GM12878 (cell line): ENCODE measurements at regions not wholly inside any gene's neighbourhood (a gene's known extent, or its start where the extent isn't known, plus 50 kb on each side); places are given as distances from the start of the nearest gene placed in this dataset.

Experiments used
- CHD2 ChIP-seq: IDR thresholded peaks from 2 replicates; pipeline ENCODE4 v1.6.1; 2011; ENCODE audit warnings: low read depth, low read length, improper control_type of control experiment, borderline replicate concordance
- CUX1 ChIP-seq: IDR thresholded peaks from 2 replicates; pipeline ENCODE4 v1.6.1; 2012; ENCODE audit warnings: improper control_type of control experiment, low read depth, low read length; ENCODE audit not compliant: insufficient replicate concordance
- MLLT1 ChIP-seq: fragments of 450-650 bp; IDR thresholded peaks from 2 replicates; pipeline ENCODE4 v1.6.1; 2016; ENCODE audit warnings: mild to moderate bottlenecking
- POLR2A ChIP-seq: IDR thresholded peaks from 2 replicates; pipeline ENCODE4 v1.6.1; 2011; ENCODE audit warnings: low read depth, mild to moderate bottlenecking, low read length
- RAD51 ChIP-seq: fragments of 450-650 bp; IDR thresholded peaks from 2 replicates; pipeline ENCODE4 v1.6.1; 2016; ENCODE audit warnings: moderate library complexity, mild to moderate bottlenecking, inconsistent platforms
- RELA ChIP-seq: fragments of 450-650 bp; IDR thresholded peaks from 2 replicates; pipeline ENCODE4 v1.8.0; 2014; ENCODE audit warnings: borderline replicate concordance; ENCODE audit not compliant: partially characterized antibody
- TCF7 ChIP-seq: IDR thresholded peaks from 2 replicates; pipeline ENCODE4 v1.6.1; 2014; ENCODE audit warnings: antibody characterized with exemption, borderline replicate concordance
- ZNF592 ChIP-seq: fragments of 450-650 bp; IDR thresholded peaks from 2 replicates; pipeline ENCODE4 v1.6.1; 2017; ENCODE audit warnings: mild to moderate bottlenecking, moderate library complexity

- TF ChIP-seq POLR2A (no peak), RAD51 (no peak), CUX1 (no peak), TCF7 (no peak), CHD2 (no peak), MLLT1 (no peak), ZNF592 (no peak), RELA (no peak)
Observed at GRCh38 chr1:47599777-47600176, 161.9 kb downstream of the FOXD2 start.
